DOHH2 (cell line): ENCODE measurements at regions not wholly inside any gene's neighbourhood (a gene's known extent, or its start where the extent isn't known, plus 50 kb on each side); places are given as distances from the start of the nearest gene placed in this dataset.

Experiments used
- H3F3A ChIP-seq: fragments of 200-600 bp; sonication (generic), shearing (Covaris generic); 2 replicates; pipeline ENCODE4 v1.6.0; 2016; ENCODE audit warnings: antibody characterized with exemption, mild to moderate bottlenecking; ENCODE audit not compliant: control insufficient read depth, insufficient read depth
- H3K27ac ChIP-seq: fragments of 200-600 bp; sonication (generic); 2 replicates; pipeline ENCODE4 v1.5.1; 2014; ENCODE audit warnings: low read depth, mild to moderate bottlenecking, low read length, moderate library complexity
- H3K27me3 ChIP-seq: fragments of 200-600 bp; sonication (generic); 2 replicates; pipeline ENCODE4 v1.6.1; 2014; ENCODE audit warnings: mild to moderate bottlenecking, low read length, mixed read lengths; ENCODE audit not compliant: control insufficient read depth
- H3K36me3 ChIP-seq: fragments of 200-600 bp; sonication (generic); 2 replicates; pipeline ENCODE4 v1.6.1; 2014; ENCODE audit warnings: mild to moderate bottlenecking, low read length, moderate library complexity, mixed read lengths; ENCODE audit not compliant: control insufficient read depth
- H3K4me1 ChIP-seq: fragments of 200-600 bp; sonication (generic); 2 replicates; pipeline ENCODE4 v1.6.1; 2014; ENCODE audit warnings: mild to moderate bottlenecking, low read length, mixed read lengths; ENCODE audit not compliant: control insufficient read depth
- H3K4me2 ChIP-seq: fragments of 200-600 bp; sonication (generic); 2 replicates; pipeline ENCODE4 v1.6.0; 2014; ENCODE audit warnings: mild to moderate bottlenecking, low read length, moderate library complexity
- H3K4me3 ChIP-seq: fragments of 200-600 bp; sonication (generic); 2 replicates; pipeline ENCODE4 v1.5.1; 2014; ENCODE audit warnings: mild to moderate bottlenecking, low read length, mixed read lengths
- H3K79me2 ChIP-seq: fragments of 200-600 bp; sonication (generic); 2 replicates; pipeline ENCODE4 v1.6.1; 2014; ENCODE audit warnings: mild to moderate bottlenecking, low read length, mixed read lengths; ENCODE audit not compliant: control insufficient read depth
- H3K9me2 ChIP-seq: fragments of 200-600 bp; sonication (generic); replicated peaks from 2 replicates; pipeline ENCODE4 v1.6.1; 2014; ENCODE audit warnings: mild to moderate bottlenecking, low read length, mixed read lengths; ENCODE audit not compliant: control insufficient read depth
- H3K9me3 ChIP-seq: fragments of 200-600 bp; sonication (generic); 2 replicates; pipeline ENCODE4 v1.6.1; 2014; ENCODE audit warnings: antibody characterized with exemption, low read length, mixed read lengths; ENCODE audit not compliant: control insufficient read depth, insufficient read depth
- H4K20me1 ChIP-seq: fragments of 200-600 bp; sonication (generic); 2 replicates; pipeline ENCODE4 v1.6.0; 2014; ENCODE audit warnings: low read depth, mild to moderate bottlenecking, antibody characterized with exemption, low read length, moderate library complexity; ENCODE audit not compliant: control insufficient read depth, insufficient read depth
- CTCF ChIP-seq: fragments of 200-600 bp; sonication (generic); IDR thresholded peaks from one replicate; pipeline ENCODE4 v1.5.1; 2014; ENCODE audit warnings: antibody characterized with exemption, mild to moderate bottlenecking, low read depth, low read length; ENCODE audit not compliant: poor library complexity, severe bottlenecking
- EZH2phosphoT487 ChIP-seq: fragments of 200-600 bp; sonication (generic); IDR thresholded peaks from 2 replicates; pipeline ENCODE4 v1.6.1; 2017; ENCODE audit warnings: borderline replicate concordance, mild to moderate bottlenecking, antibody characterized with exemption, low read length, moderate library complexity, mixed read lengths

- TF ChIP-seq EZH2phosphoT487 (no peak), CTCF (no peak)
- Histone ChIP-seq H3K9me3 (peaks cover 6% of the 10 kb centered on the region; the same call in 1 of the 2 replicates), H3K79me2 (no peaks in the 10 kb centered on the region), H3K4me3 (no peak overlapping the region), H3K4me2 (no peak overlapping the region), H3K27me3 (no peaks in the 10 kb centered on the region), H3K4me1 (peaks cover 5% of the 10 kb centered on the region), H3K27ac (no peak overlapping the region), H4K20me1 (no peaks in the 10 kb centered on the region), H3K36me3 (no peaks in the 10 kb centered on the region), H3K9me2 (no peaks in the 10 kb centered on the region), H3F3A (no peaks in the 10 kb centered on the region)
Measured at GRCh38 chr10:29407280-29407858, 118.5 kb downstream of the LYZL1 start.
